VCaP (cell line): ENCODE measurements at regions not wholly inside any gene's neighbourhood (a gene's known extent, or its start where the extent isn't known, plus 50 kb on each side); places are given as distances from the start of the nearest gene placed in this dataset.
"Not testable (repeated sequence)": the region's sequence is repeated elsewhere in the genome, so short reads cannot be mapped to it uniquely, and the experiment has no call there.

Source experiments
- H3K27ac ChIP-seq: fragments of 450-650 bp; 2 replicates; pipeline ENCODE4 v1.5.1; 2017
- TF ChIP-seq, protein P1 (sequence below): fragments of 450-650 bp; conservative IDR thresholded peaks from 2 replicates; pipeline ENCODE4 v1.5.1; 2017; ENCODE audit warnings: mild to moderate bottlenecking, moderate library complexity

DNA sequence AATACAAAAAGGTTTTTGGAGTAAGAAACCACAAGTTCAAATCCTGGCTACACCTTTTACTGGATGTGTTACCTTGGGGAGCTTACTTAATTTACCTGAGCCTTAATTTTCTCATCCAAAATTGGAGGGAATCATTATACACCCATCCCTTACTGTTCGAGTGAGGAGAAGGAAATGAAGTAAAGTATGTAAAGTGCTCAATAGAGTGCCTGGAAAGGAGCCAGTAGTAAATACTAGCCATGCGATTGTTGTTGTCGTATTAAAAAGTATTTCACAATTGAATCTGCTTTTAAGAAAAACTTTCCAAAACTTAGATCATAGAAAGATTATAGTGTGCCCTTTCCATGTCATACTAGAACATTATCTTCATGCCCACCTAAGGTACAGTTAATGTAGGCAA, 124.5 kb downstream of the ATXN3L start:
- peak overlapping the region; percentile 65 for H3K27ac ChIP-seq
- TF ChIP-seq, protein P1, sequence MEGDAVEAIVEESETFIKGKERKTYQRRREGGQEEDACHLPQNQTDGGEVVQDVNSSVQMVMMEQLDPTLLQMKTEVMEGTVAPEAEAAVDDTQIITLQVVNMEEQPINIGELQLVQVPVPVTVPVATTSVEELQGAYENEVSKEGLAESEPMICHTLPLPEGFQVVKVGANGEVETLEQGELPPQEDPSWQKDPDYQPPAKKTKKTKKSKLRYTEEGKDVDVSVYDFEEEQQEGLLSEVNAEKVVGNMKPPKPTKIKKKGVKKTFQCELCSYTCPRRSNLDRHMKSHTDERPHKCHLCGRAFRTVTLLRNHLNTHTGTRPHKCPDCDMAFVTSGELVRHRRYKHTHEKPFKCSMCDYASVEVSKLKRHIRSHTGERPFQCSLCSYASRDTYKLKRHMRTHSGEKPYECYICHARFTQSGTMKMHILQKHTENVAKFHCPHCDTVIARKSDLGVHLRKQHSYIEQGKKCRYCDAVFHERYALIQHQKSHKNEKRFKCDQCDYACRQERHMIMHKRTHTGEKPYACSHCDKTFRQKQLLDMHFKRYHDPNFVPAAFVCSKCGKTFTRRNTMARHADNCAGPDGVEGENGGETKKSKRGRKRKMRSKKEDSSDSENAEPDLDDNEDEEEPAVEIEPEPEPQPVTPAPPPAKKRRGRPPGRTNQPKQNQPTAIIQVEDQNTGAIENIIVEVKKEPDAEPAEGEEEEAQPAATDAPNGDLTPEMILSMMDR, result no peak

DNA sequence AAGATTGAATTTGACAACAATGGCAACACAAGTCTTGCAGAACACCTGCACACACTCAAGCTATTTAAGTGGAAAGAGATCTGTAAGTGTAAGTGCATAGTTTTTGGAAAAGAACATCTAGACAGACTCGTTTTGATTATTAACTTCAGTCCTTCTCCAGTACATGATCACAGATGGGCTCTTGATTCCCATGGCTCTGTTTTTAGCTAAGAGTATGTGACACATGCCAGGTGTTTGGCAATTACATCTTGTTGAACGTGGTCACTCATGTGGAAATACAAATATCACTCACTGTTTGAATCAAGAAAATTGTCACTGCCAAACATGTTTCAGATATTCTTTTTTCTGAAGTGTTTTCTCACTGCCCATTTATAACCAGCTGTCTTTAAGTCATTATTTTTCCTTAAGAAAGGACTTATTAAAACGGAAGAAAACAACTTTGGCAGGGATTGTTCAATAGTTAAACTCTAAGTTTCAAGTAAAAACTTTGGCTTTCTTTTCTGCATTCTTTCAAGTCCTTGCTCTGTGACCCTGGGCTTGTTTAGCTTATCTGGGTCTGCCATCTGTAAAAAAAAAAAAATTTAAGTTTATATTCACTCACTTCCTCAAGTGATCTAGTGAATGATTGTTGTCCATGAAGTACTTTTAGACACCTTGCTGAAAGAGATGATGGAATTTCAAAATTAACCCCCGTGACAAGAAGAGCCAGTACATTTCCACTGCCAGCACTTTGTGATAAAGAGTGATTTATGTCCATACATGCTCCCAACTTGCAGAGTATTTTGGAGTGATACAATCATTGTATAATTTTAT, 125.4 kb downstream of the ATXN3L start:
- peak overlapping the region; percentile 65 for H3K27ac ChIP-seq
- TF ChIP-seq, protein P1, result no peak

DNA sequence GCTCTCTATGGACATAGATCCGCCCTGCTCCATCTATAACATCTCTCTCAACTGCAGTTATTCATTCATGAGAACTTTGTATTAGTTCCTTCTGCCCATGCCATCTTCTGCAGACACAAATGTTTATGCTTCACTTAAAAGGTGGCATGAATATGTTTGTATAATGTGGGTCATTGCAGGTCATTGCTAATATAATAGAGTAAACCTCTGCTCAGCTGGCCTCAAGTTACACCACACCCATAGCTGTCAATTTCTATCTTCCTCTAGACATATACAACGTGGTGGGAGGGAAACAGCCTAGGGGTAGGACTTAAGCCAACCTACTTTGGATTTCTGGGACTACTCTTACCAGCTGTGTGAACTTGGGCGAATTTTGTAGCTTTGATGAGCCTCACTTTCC, 129.8 kb downstream of the ATXN3L start:
- TF ChIP-seq, protein P1, result no peak
- H3K27ac ChIP-seq, result no peak overlapping the region

DNA sequence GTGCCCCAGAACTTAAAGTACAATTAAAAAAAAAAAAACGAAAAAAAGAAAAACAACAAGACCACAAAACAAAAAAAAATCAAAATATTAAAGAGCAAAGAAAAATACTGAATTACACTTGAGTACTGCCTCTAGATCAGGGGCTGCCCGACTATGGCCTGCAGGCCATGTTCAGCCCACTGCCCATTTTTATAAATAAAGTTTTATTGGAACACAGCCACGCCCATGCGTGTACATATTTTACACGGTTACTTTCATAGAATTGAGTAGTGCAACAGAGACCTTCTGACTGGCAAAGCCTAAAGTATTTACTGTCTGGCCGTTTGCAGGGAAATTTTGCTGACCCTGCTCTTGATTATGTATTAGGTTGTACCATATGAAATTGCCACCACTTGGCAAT, 130.5 kb downstream of the ATXN3L start:
- TF ChIP-seq, protein P1, result no peak
- no peak overlapping the region for H3K27ac ChIP-seq

DNA sequence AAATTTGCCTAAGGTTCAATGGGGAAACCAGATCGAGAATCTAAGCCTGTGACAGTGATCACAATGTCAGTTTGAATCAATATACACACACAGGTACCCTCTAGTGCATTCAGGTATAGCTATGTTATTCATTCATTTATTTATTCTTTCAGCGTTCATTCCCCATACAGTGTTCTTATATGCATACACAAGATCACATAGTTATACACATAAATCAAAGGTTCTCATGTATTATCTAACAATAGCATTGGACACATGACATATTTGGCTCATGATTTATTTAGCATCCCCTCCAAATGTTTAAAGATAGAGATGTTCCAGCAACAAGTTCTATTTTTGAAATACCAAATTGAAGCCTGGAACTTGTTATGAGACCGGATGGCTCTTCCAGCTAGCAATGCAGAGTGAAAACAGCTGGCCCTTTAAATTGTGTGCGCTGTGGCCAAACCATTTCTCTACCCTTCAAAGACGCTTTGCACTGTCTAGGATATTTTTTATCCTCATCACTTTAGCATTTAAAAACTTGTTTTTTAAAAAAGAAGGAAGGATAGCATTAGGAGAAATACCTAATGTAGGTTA, 131.0 kb downstream of the ATXN3L start:
- H3K27ac ChIP-seq, result no peak overlapping the region
- TF ChIP-seq, protein P1, result no peak

DNA sequence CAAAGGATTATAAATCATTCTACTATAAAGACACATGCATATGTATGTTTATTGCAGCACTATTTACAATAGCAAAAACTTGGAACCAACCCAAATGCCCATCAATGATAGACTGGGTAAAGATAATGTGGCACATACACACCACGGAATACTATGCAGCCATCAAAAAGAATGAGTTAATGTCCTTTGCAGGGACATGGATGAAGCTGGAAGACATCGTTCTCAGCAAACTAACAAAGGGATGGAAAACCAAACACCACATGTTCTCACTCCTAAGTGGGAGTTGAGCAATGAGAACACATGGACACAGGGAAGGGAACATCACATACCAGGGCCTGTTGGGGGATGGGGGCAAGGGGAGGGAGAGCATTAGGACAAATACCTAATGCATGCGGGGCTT, 133.2 kb downstream of the ATXN3L start:
- not testable (repeated sequence) for H3K27ac ChIP-seq

DNA sequence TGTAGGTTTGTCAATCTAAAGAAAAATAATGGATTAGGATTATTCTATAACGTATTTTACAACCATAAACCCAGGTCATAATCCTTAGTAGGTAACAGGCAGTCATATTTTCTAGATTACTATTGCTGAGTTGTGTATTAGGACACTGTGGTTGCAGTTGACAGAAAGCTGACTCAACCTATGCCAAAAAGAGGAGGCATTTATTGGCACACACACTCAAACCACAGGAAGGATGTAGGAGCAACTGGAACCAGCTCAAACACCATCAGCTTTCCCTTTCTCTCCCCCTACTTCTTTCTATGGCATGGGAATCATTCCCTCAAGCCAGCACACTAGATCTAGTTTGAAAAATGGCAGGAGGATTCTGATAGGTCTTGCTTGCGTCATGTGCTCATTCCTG, 136.4 kb upstream of the FAM9C start:
- TF ChIP-seq, protein P1, result no peak
- H3K27ac ChIP-seq, result no peak overlapping the region

DNA sequence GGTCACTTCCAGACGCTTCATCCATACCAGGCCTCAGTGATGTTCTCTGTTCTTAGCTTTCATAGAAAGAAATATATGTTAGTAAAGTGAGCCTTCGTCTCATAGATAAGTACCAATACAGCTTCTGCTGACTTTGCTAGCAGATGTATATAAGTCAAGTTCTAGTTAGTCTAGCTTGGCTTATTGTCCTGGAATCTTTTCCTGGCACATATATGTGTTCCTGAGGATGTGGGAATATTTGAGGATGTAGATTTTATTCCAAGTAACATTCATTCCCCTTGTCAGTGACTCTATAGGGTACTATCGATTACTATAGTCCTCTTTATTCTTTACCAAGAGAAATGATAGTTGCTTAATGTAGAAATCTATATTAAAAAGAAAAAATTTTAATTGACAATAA, 135.2 kb upstream of the FAM9C start:
- no peak overlapping the region for H3K27ac ChIP-seq
- TF ChIP-seq, protein P1, result no peak
